Uterus (tissue), 3 donors: ENCODE measurements at regions not wholly inside any gene's neighbourhood (a gene's known extent, or its start where the extent isn't known, plus 50 kb on each side); places are given as distances from the start of the nearest gene placed in this dataset.

Source experiments
- DNase-seq, 2 donors: peaks; one replicate each; pipeline ENCODE4 v3.0.0-alpha.2; 2019 to 2020
- H3K27ac ChIP-seq, 2 donors: fragments of 200-600 bp; sonication (generic); 1 replicate in 1 of 2; 2 replicates in 1 of 2; pipeline ENCODE4 v1.5.1; 2016 to 2018
- H3K27me3 ChIP-seq, 2 donors: fragments of 200-600 bp; sonication (generic); one replicate each; pipeline ENCODE4 v1.5.1; 2018 to 2019; ENCODE audit warnings: control low read depth in 1 of 2
- H3K36me3 ChIP-seq, 2 donors: fragments of 200-600 bp; sonication (generic); one replicate each; pipeline ENCODE4 v1.5.1; 2019; ENCODE audit warnings: control low read depth in 1 of 2
- H3K4me1 ChIP-seq, 2 donors: fragments of 200-600 bp; sonication (generic); one replicate each; pipeline ENCODE4 v1.5.1; 2018 to 2019; ENCODE audit warnings: control low read depth in 1 of 2
- H3K4me3 ChIP-seq, 2 donors: fragments of 200-600 bp; sonication (generic); 1 replicate in 1 of 2; 2 replicates in 1 of 2; pipeline ENCODE4 v1.5.1; 2018 to 2019; ENCODE audit warnings: mild to moderate bottlenecking in 1 of 2
- H3K9me3 ChIP-seq, 2 donors: fragments of 200-600 bp; sonication (generic); one replicate each; pipeline ENCODE4 v1.5.1; 2019; ENCODE audit warnings: control low read depth in 1 of 2
- CTCF ChIP-seq, 4 experiments: fragments of 200-600 bp in 2 of 4; fragments of 450-650 bp in 2 of 4; sonication (generic) in 2 of 4; IDR thresholded peaks; one replicate each; pipeline ENCODE4 v1.5.1; 2016 to 2019; ENCODE audit warnings: antibody characterized with exemption in 4 of 4, mild to moderate bottlenecking in 2 of 4, moderate library complexity in 1 of 4
- POLR2A ChIP-seq, 2 donors: fragments of 450-650 bp; IDR thresholded peaks; one replicate each; pipeline ENCODE4 v1.6.1; 2016; ENCODE audit warnings: antibody characterized with exemption in 2 of 2, mild to moderate bottlenecking in 1 of 2, moderate library complexity in 1 of 2
- intact Hi-C: fragments of 100-400 bp; cut with DNase I; formaldehyde crosslinking; loops from one replicate; pipeline ENCODE4 v1.15.1; 2023; ENCODE audit warnings: low total_unique reads
- donor health status: DM: yes; HTN: yes; CAD: no.

- no peak overlapping the region for H3K4me3 ChIP-seq
- no peaks in the 10 kb centered on the region for H3K36me3 ChIP-seq
- H3K9me3 ChIP-seq = no peaks in the 10 kb centered on the region
- no peak overlapping the region for H3K27ac ChIP-seq
- no peak for DNase-seq
- H3K4me1 ChIP-seq = no peaks in the 10 kb centered on the region
- no peak for TF ChIP-seq POLR2A (IDR thresholded peaks at IDR 0.05)
- no peak for TF ChIP-seq CTCF (IDR thresholded peaks at IDR 0.05)
- H3K27me3 ChIP-seq = no peaks in the 10 kb centered on the region
- intact Hi-C loops = no loop called here
Observed at GRCh38 chr10:98326621-98327027, 58.6 kb upstream of the LOXL4 start.

- peak; percentile 28 to 44 for DNase-seq
- TF ChIP-seq POLR2A (IDR thresholded peaks at IDR 0.05) = no peak
- TF ChIP-seq CTCF (IDR thresholded peaks at IDR 0.05) = no peak
- H3K27ac ChIP-seq = no peak overlapping the region
- intact Hi-C loops = no loop called here
- no peaks in the 10 kb centered on the region for H3K27me3 ChIP-seq
- no peaks in the 10 kb centered on the region for H3K4me1 ChIP-seq
- no peak overlapping the region for H3K4me3 ChIP-seq
- no peaks in the 10 kb centered on the region for H3K9me3 ChIP-seq
- no peaks in the 10 kb centered on the region for H3K36me3 ChIP-seq
Observed at GRCh38 chr10:98323221-98324164, 55.5 kb upstream of the LOXL4 start.

GRCh38 chr10:98321186-98321780 lies 53.3 kb upstream of the LOXL4 start:
- TF ChIP-seq POLR2A (IDR thresholded peaks at IDR 0.05) (no peak), CTCF (IDR thresholded peaks at IDR 0.05) (no peak)
- Histone ChIP-seq H3K36me3 (no peaks in the 10 kb centered on the region), H3K27ac (no peak overlapping the region), H3K4me3 (no peak overlapping the region), H3K27me3 (no peaks in the 10 kb centered on the region), H3K9me3 (no peaks in the 10 kb centered on the region), H3K4me1 (no peaks in the 10 kb centered on the region)
- DNase-seq = no peak
- intact Hi-C loops = no loop called here

- intact Hi-C loops = no loop called here
- H3K27me3 ChIP-seq = no peaks in the 10 kb centered on the region
- no peak for TF ChIP-seq CTCF (IDR thresholded peaks at IDR 0.05)
- TF ChIP-seq POLR2A (IDR thresholded peaks at IDR 0.05) = no peak
- no peak for DNase-seq
- no peaks in the 10 kb centered on the region for H3K36me3 ChIP-seq
- no peaks in the 10 kb centered on the region for H3K9me3 ChIP-seq
- H3K4me3 ChIP-seq = no peak overlapping the region
- H3K4me1 ChIP-seq = no peaks in the 10 kb centered on the region
- H3K27ac ChIP-seq = no peak overlapping the region
Observed at GRCh38 chr10:98320486-98321185, 52.6 kb upstream of the LOXL4 start.
